ENCODE measurements at regions not wholly inside any gene's neighbourhood (a gene's known extent, or its start where the extent isn't known, plus 50 kb on each side); places are given as distances from the start of the nearest gene placed in this dataset.

DNA sequence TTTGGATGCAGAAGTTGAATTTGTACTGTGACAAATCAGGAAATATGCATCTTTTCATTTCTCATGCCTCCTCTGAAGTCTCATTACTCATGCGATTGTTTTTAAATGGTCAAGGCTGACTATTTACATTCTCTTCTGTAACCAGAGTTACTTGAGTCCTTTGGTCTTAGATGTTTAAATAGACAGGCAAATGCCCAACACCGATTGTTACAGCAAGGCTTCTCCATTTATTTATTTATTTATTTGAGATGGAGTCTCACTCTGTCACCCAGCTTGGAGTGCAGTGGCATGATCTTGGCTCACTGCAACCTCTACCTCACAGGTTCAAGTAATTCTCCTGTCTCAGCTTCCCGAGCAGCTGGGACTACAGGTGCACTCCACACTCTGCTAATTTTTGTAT, 72.7 kb upstream of the SLC28A3 start:
- Histone ChIP-seq H3K4me1 (ENCODE audit: control insufficient read depth, insufficient read depth, low read length) (no peaks in the 10 kb centered on the region), H3K27me3 (ENCODE audit: control insufficient read depth in 1 of 2, insufficient read depth in 2 of 2, low read length in 2 of 2) (no peaks in the 10 kb centered on the region), H3K27ac (ENCODE audit: low read length) (no peak overlapping the region), H3K9ac (ENCODE audit: low read length in 2 of 2) (no peak overlapping the region), H3K9me3 (ENCODE audit: control insufficient read depth in 2 of 2, low read length in 2 of 2) (no peaks in the 10 kb centered on the region), H3K36me3 (ENCODE audit: control insufficient read depth in 2 of 2, insufficient read depth in 2 of 2, low read length in 2 of 2) (no peaks in the 10 kb centered on the region), H3K4me3 (ENCODE audit: low read length in 2 of 2) (no peak overlapping the region)

DNA sequence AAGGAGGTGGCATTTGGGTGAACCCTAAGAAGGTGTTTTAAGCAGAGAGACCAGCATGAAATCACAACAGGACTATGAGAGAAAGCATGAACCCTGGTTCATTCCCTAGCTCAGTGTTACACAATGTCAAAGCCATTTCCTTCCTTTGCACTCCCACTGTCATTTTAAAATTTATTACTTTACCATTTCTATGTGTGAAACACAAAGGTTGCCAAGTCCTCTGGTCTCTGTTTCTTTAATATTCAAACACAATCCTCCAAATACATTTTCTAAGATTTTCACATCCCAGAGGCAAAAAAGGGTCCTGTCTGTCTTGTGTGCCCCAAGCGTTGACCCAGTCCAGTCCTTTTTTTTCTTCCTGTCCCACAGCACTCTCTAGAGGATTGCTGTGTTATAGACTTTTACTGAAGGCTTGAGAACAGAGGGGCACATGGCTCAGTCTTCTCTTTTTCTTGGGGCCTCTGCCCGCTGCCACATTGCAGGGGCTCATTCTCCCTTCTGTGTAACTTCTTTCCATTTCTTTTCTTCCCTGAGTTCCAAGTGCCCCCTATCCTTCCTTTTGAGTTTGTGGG, 78.6 kb upstream of the SLC28A3 start:
- Histone ChIP-seq H3K9me3 (ENCODE audit: control insufficient read depth in 2 of 2, low read length in 2 of 2) (peaks cover 0 to 7% of the 10 kb centered on the region in 2 donors), H3K27ac (ENCODE audit: low read length) (no peak overlapping the region), H3K36me3 (ENCODE audit: control insufficient read depth in 2 of 2, insufficient read depth in 2 of 2, low read length in 2 of 2) (no peaks in the 10 kb centered on the region), H3K4me3 (ENCODE audit: low read length in 2 of 2) (no peak overlapping the region), H3K27me3 (ENCODE audit: control insufficient read depth in 1 of 2, insufficient read depth in 2 of 2, low read length in 2 of 2) (no peaks in the 10 kb centered on the region), H3K4me1 (ENCODE audit: control insufficient read depth, insufficient read depth, low read length) (no peaks in the 10 kb centered on the region), H3K9ac (ENCODE audit: low read length in 2 of 2) (no peak overlapping the region)

DNA sequence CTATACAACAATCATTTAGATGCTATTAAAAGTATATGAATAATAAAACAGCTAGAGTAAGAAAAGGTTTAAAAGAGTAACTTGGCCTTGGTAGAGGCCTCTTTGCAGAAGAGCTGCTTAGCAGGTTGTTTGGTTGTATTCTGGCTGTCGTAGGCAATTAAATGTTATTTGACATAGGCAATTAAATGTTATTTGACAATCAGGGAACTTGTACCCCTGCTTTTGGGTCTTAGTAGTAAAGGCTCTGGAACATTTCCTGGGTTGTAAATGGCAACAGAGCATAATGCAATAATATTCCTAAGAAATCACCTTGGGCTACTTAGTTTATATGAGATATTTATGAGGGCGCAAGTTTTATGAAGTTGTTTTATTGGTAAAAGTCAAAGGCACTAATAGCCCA, 84.4 kb upstream of the SLC28A3 start:
- no peak overlapping the region for H3K27ac ChIP-seq (ENCODE audit: low read length)
- H3K4me1 ChIP-seq (ENCODE audit: control insufficient read depth, insufficient read depth, low read length), result no peaks in the 10 kb centered on the region
- no peaks in the 10 kb centered on the region for H3K27me3 ChIP-seq (ENCODE audit: control insufficient read depth in 1 of 2, insufficient read depth in 2 of 2, low read length in 2 of 2)
- H3K4me3 ChIP-seq (ENCODE audit: low read length in 2 of 2), result no peak overlapping the region
- H3K9ac ChIP-seq (ENCODE audit: low read length in 2 of 2), result no peak overlapping the region
- H3K9me3 ChIP-seq (ENCODE audit: control insufficient read depth in 2 of 2, low read length in 2 of 2), result peaks cover 0 to 13% of the 10 kb centered on the region in 2 donors
- no peaks in the 10 kb centered on the region for H3K36me3 ChIP-seq (ENCODE audit: control insufficient read depth in 2 of 2, insufficient read depth in 2 of 2, low read length in 2 of 2)

DNA sequence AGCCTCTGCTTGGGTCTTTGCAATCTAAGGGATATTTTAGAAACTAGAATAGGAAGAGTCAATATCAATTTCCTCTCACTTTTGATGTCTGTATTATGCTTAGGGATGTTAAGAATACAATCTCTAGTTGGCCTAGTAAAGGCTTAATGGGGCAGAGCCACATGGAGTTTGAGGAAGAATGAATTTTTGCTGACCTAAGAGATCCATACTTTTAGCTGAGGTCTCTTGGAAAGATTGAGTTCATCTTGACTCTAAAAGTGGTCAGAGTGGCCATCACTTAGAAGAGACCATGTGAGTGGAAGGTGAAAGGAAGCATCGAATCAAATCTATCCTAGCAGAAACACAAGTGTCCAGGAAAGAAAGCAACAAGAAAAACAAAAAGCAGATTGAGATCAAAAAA, 92.2 kb upstream of the SLC28A3 start:
- Histone ChIP-seq H3K36me3 (ENCODE audit: control insufficient read depth in 2 of 2, insufficient read depth in 2 of 2, low read length in 2 of 2) (no peaks in the 10 kb centered on the region), H3K4me1 (ENCODE audit: control insufficient read depth, insufficient read depth, low read length) (no peaks in the 10 kb centered on the region), H3K9ac (ENCODE audit: low read length in 2 of 2) (no peak overlapping the region), H3K27me3 (ENCODE audit: control insufficient read depth in 1 of 2, insufficient read depth in 2 of 2, low read length in 2 of 2) (no peaks in the 10 kb centered on the region), H3K9me3 (ENCODE audit: control insufficient read depth in 2 of 2, low read length in 2 of 2) (peaks cover 3% of the 10 kb centered on the region in 2 donors), H3K27ac (ENCODE audit: low read length) (no peak overlapping the region), H3K4me3 (ENCODE audit: low read length in 2 of 2) (no peak overlapping the region)

DNA sequence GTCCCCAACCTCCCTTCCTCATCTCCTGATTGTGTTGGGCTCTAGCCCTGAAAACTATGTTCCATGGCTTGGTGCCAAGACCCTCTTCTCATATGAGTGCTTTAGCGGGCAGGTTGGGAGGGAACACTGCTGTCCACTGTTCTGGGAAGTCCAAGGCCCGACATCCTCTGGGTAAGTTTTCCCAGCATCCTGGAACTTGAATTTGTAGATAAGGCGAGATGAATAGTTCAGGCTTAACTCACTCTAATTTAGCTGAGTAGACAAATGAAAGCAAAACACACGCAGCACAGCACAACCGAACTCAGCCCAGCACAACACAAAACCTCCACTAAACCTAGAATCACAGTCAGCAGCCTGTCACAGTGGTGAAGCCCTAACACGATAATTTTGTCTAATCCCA, 95.3 kb upstream of the SLC28A3 start:
- H3K9ac ChIP-seq (ENCODE audit: low read length in 2 of 2), result no peak overlapping the region
- H3K4me3 ChIP-seq (ENCODE audit: low read length in 2 of 2), result peak overlapping the region in 1 of 2 donors; percentile 22
- H3K27me3 ChIP-seq (ENCODE audit: control insufficient read depth in 1 of 2, insufficient read depth in 2 of 2, low read length in 2 of 2), result no peaks in the 10 kb centered on the region
- no peaks in the 10 kb centered on the region for H3K4me1 ChIP-seq (ENCODE audit: control insufficient read depth, insufficient read depth, low read length)
- H3K9me3 ChIP-seq (ENCODE audit: control insufficient read depth in 2 of 2, low read length in 2 of 2), result peaks cover 0 to 3% of the 10 kb centered on the region in 2 donors
- H3K36me3 ChIP-seq (ENCODE audit: control insufficient read depth in 2 of 2, insufficient read depth in 2 of 2, low read length in 2 of 2), result no peaks in the 10 kb centered on the region
- no peak overlapping the region for H3K27ac ChIP-seq (ENCODE audit: low read length)

DNA sequence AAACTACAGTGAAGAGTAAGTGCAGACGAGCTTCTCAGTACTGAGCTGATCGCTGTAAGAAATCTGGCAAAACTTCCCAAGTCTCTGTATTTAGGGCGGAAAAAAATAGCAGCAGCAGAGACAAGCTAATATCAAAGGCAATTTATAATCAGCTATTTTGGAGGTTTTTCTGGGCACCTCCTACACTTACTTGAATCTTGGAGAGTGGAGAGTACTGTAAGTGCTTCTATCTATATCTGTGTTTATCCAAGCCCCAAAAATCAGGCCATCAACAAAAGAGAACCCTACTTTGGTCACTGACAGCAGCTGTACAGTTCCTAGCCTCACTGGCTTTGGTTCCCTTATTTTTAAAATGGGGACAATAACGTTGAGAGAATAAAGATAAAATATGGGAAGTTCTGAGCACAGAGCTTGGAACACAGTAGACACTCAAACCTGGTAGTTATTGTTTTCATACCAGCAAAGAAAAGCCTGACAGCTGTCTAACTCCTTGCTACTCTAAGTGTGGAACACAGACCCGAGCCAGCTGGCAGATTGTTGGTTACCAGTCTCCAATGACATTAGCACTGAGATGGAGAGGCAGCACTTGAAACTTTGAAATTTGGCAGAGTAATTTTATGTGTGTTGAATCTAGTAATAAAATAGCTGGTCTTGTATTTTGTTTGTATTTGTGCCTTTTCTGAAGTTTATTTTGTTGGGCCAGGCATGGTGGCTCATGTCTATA, 96.0 kb upstream of the SLC28A3 start:
- peak overlapping the region in 1 of 2 donors; percentile 22 for H3K4me3 ChIP-seq (ENCODE audit: low read length in 2 of 2)
- peaks cover 0 to 3% of the 10 kb centered on the region in 2 donors for H3K9me3 ChIP-seq (ENCODE audit: control insufficient read depth in 2 of 2, low read length in 2 of 2)
- H3K4me1 ChIP-seq (ENCODE audit: control insufficient read depth, insufficient read depth, low read length), result no peaks in the 10 kb centered on the region
- H3K36me3 ChIP-seq (ENCODE audit: control insufficient read depth in 2 of 2, insufficient read depth in 2 of 2, low read length in 2 of 2), result no peaks in the 10 kb centered on the region
- H3K27me3 ChIP-seq (ENCODE audit: control insufficient read depth in 1 of 2, insufficient read depth in 2 of 2, low read length in 2 of 2), result no peaks in the 10 kb centered on the region
- H3K27ac ChIP-seq (ENCODE audit: low read length), result no peak overlapping the region
- no peak overlapping the region for H3K9ac ChIP-seq (ENCODE audit: low read length in 2 of 2)

DNA sequence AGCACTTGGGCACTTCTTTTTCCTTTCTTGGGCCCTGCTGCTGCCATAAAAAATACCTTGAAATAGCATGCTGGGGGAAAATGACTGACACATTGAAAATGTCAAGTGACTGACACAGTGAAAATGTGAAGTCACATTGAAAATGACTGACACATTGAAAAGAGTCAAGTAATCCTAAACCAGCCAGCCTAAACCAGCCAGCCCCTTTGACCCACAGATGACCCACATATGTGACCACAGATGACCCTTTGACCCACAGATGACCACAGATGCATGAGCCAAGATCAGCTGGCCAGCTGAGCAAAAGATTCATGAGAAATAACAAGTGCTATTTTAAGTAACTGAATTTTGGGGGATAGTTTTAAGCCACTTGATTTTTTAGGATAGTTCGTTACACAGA, 97.8 kb upstream of the SLC28A3 start:
- Histone ChIP-seq H3K27ac (ENCODE audit: low read length) (no peak overlapping the region), H3K4me1 (ENCODE audit: control insufficient read depth, insufficient read depth, low read length) (no peaks in the 10 kb centered on the region), H3K27me3 (ENCODE audit: control insufficient read depth in 1 of 2, insufficient read depth in 2 of 2, low read length in 2 of 2) (no peaks in the 10 kb centered on the region), H3K9ac (ENCODE audit: low read length in 2 of 2) (no peak overlapping the region), H3K4me3 (ENCODE audit: low read length in 2 of 2) (no peak overlapping the region), H3K9me3 (ENCODE audit: control insufficient read depth in 2 of 2, low read length in 2 of 2) (peaks cover 0 to 3% of the 10 kb centered on the region in 2 donors), H3K36me3 (ENCODE audit: control insufficient read depth in 2 of 2, insufficient read depth in 2 of 2, low read length in 2 of 2) (no peaks in the 10 kb centered on the region)

DNA sequence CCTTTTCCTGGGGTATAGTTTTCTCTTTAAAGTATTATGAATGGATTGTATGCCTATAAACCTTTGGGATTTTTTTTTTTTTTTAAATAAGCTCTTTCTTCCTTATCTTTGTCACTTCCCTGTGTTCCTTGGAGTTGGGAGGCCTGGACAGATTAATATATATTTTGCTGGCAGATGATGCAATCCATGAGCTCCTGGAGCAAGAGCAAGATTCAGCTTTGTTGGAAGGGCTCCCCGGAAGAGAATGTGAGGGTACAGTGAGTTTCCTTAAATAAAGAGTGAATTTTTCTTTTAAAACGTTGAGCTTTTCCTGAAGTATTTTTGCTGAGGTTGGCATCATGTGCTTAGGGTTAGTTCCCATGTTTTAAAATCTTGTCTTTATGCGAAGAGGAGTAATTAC, 98.7 kb upstream of the SLC28A3 start:
- Histone ChIP-seq H3K4me3 (ENCODE audit: low read length in 2 of 2) (no peak overlapping the region), H3K27ac (ENCODE audit: low read length) (no peak overlapping the region), H3K9ac (ENCODE audit: low read length in 2 of 2) (no peak overlapping the region), H3K4me1 (ENCODE audit: control insufficient read depth, insufficient read depth, low read length) (no peaks in the 10 kb centered on the region), H3K27me3 (ENCODE audit: control insufficient read depth in 1 of 2, insufficient read depth in 2 of 2, low read length in 2 of 2) (no peaks in the 10 kb centered on the region), H3K9me3 (ENCODE audit: control insufficient read depth in 2 of 2, low read length in 2 of 2) (peaks cover 0 to 3% of the 10 kb centered on the region in 2 donors), H3K36me3 (ENCODE audit: control insufficient read depth in 2 of 2, insufficient read depth in 2 of 2, low read length in 2 of 2) (no peaks in the 10 kb centered on the region)

DNA sequence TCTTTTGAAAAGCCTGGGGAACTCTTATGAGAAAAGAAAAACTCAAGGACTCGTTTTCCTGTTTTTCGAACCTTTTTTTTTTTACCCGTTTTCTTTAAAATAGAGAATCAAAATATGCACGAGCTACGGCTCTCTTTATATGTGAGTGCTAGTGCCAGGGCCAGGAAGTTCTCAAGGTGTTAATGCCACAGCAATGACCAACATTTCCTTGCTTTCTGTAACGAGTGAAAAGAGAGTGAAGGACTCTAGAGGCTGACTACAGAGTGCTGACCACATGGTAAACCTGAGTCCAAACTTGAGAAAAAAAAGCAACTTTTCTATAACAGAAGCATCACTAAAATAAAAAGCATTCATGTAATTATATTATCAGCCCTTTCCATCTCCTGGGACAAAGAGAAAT, 102.2 kb upstream of the SLC28A3 start:
- Histone ChIP-seq H3K9me3 (ENCODE audit: control insufficient read depth in 2 of 2, low read length in 2 of 2) (no peaks in the 10 kb centered on the region), H3K4me1 (ENCODE audit: control insufficient read depth, insufficient read depth, low read length) (no peaks in the 10 kb centered on the region), H3K36me3 (ENCODE audit: control insufficient read depth in 2 of 2, insufficient read depth in 2 of 2, low read length in 2 of 2) (no peaks in the 10 kb centered on the region), H3K9ac (ENCODE audit: low read length in 2 of 2) (no peak overlapping the region), H3K27ac (ENCODE audit: low read length) (no peak overlapping the region), H3K4me3 (ENCODE audit: low read length in 2 of 2) (no peak overlapping the region), H3K27me3 (ENCODE audit: control insufficient read depth in 1 of 2, insufficient read depth in 2 of 2, low read length in 2 of 2) (no peaks in the 10 kb centered on the region)

DNA sequence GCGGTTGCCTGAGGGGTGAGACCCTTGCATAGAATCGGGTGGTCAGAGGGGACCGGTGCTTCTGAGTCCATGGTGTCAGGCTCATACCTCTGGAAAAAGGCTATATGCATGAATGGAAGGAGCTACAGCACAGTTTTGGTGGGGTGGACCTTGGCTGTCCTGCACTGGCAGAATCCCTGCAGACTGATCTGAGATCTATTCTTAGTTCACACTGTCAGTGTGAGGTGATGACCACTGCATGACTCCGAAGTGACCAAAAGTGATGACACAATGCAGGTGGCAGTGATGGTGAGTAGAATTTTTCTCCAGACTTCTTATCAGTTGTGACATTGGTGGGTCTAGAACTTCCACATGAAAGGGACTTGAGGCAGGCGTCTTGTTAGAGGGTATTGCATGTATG, 105.2 kb upstream of the SLC28A3 start:
- no peaks in the 10 kb centered on the region for H3K9me3 ChIP-seq (ENCODE audit: control insufficient read depth in 2 of 2, low read length in 2 of 2)
- no peaks in the 10 kb centered on the region for H3K36me3 ChIP-seq (ENCODE audit: control insufficient read depth in 2 of 2, insufficient read depth in 2 of 2, low read length in 2 of 2)
- no peaks in the 10 kb centered on the region for H3K27me3 ChIP-seq (ENCODE audit: control insufficient read depth in 1 of 2, insufficient read depth in 2 of 2, low read length in 2 of 2)
- H3K4me1 ChIP-seq (ENCODE audit: control insufficient read depth, insufficient read depth, low read length), result no peaks in the 10 kb centered on the region
- no peak overlapping the region for H3K9ac ChIP-seq (ENCODE audit: low read length in 2 of 2)
- no peak overlapping the region for H3K4me3 ChIP-seq (ENCODE audit: low read length in 2 of 2)
- no peak overlapping the region for H3K27ac ChIP-seq (ENCODE audit: low read length)

DNA sequence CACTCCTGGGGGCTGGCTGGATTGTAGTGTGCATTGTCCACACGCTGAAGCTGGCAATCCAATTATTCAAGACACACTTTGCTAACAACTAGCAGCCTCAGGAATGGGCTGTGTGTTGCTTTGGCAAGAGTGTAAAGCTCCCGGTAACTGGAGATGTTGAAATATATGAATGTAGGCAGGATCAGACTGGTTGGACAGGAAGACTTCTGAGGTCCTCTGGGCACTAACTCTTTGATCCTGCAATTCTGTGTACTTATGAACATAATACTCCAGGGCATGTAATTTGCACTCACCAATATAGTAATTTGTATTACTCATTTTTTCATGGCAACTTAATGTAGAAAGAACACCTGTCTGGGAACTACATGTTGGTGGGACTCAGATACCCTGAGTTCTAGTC, 106.7 kb upstream of the SLC28A3 start:
- H3K4me1 ChIP-seq (ENCODE audit: control insufficient read depth, insufficient read depth, low read length), result no peaks in the 10 kb centered on the region
- H3K4me3 ChIP-seq (ENCODE audit: low read length in 2 of 2), result no peak overlapping the region
- no peak overlapping the region for H3K9ac ChIP-seq (ENCODE audit: low read length in 2 of 2)
- no peaks in the 10 kb centered on the region for H3K27me3 ChIP-seq (ENCODE audit: control insufficient read depth in 1 of 2, insufficient read depth in 2 of 2, low read length in 2 of 2)
- no peaks in the 10 kb centered on the region for H3K9me3 ChIP-seq (ENCODE audit: control insufficient read depth in 2 of 2, low read length in 2 of 2)
- H3K36me3 ChIP-seq (ENCODE audit: control insufficient read depth in 2 of 2, insufficient read depth in 2 of 2, low read length in 2 of 2), result no peaks in the 10 kb centered on the region
- H3K27ac ChIP-seq (ENCODE audit: low read length), result no peak overlapping the region

All from stomach smooth muscle (tissue), 2 donors.